A549 (cell line): ENCODE measurements at regions not wholly inside any gene's neighbourhood (a gene's known extent, or its start where the extent isn't known, plus 50 kb on each side); places are given as distances from the start of the nearest gene placed in this dataset.

Experiments used
- ATAC-seq, 2 experiments: fragments of 200-7000 bp in 1 of 2; fragments of >200 bp in 1 of 2; cut with Nextera tagmentation in 1 of 2; cut with Tn5 transposase in 1 of 2; 3 replicates each; pipeline versions ENCODE4 v1.8.0 to v1.9.1; 2018 to 2020; ENCODE audit warnings: mild to moderate bottlenecking in 1 of 2, moderate library complexity in 1 of 2
- CTCF ChIA-PET: fragments of 300-600 bp; sonication (Branson Sonifier 250); formaldehyde crosslinking; extraction: SDS; loops from one replicate; lab custom pipeline; 2021; ENCODE audit warnings: antibody characterized with exemption, inconsistent platforms; lab: Yijun Ruan, JAX
- POLR2A ChIA-PET: fragments of 350-600 bp; formaldehyde crosslinking; extraction: SDS; loops from one replicate; lab custom pipeline; 2021; ENCODE audit warnings: antibody characterized with exemption, inconsistent platforms; lab: Yijun Ruan, JAX
- DNase-seq, 2 experiments: peaks; one replicate each; pipeline versions ENCODE4 v3.0.0 to v3.0.0-alpha.2; 2011 to 2016; ENCODE audit warnings: low read depth in 1 of 2, low spot score in 1 of 2
- FAIRE-seq: peaks from 2 replicates; lab custom pipeline; 2011; peaks lifted over from hg19 to GRCh38; lab: Jason Lieb, UNC
- H3K27ac ChIP-seq, 2 experiments: fragments of >200 bp; sonication (Bioruptor Twin); formaldehyde crosslinking; 3 replicates each; pipeline ENCODE4 v1.5.1; 2016 to 2017
- H3K4me1 ChIP-seq: fragments of >200 bp; sonication (Bioruptor Twin); formaldehyde crosslinking; 3 replicates; pipeline ENCODE4 v1.6.1; 2016
- H3K4me2 ChIP-seq: fragments of >200 bp; sonication (Bioruptor Twin); formaldehyde crosslinking; 3 replicates; pipeline ENCODE4 v1.6.1; 2016
- H3K4me3 ChIP-seq: fragments of >200 bp; sonication (Bioruptor Twin); formaldehyde crosslinking; 3 replicates; pipeline ENCODE4 v1.5.1; 2016
- H3K9me3 ChIP-seq: fragments of >200 bp; sonication (Bioruptor Twin); formaldehyde crosslinking; 3 replicates; pipeline ENCODE4 v1.6.1; 2016
- CBX2 ChIP-seq: fragments of 200-600 bp; sonication (generic); IDR thresholded peaks from 2 replicates; pipeline ENCODE4 v1.6.1; 2016; ENCODE audit warnings: low read depth, mild to moderate bottlenecking, borderline replicate concordance
- EHF ChIP-seq: fragments of 250-450 bp; sonication (Bioruptor Pico); IDR thresholded peaks from 2 replicates; pipeline ENCODE4 v1.5.0; 2020; ENCODE audit warnings: mild to moderate bottlenecking
- EHMT2 ChIP-seq: fragments of 200-600 bp; sonication (generic); IDR thresholded peaks from 2 replicates; pipeline ENCODE4 v1.6.1; 2016; ENCODE audit warnings: antibody characterized with exemption, low read depth, mild to moderate bottlenecking, moderate library complexity
- EP300 ChIP-seq, 2 experiments: fragments of >200 bp; sonication (Bioruptor Twin); formaldehyde crosslinking; IDR thresholded peaks; 2 replicates in 1 of 2; 3 replicates in 1 of 2; pipeline ENCODE4 v1.6.1; 2016 to 2017
- ESRRA ChIP-seq: fragments of 150-350 bp; IDR thresholded peaks from 2 replicates; pipeline ENCODE4 v1.6.1; 2014; ENCODE audit warnings: mild to moderate bottlenecking, low read length, borderline replicate concordance
- FOXS1 ChIP-seq: fragments of 250-450 bp; sonication (Bioruptor Pico); IDR thresholded peaks from 2 replicates; pipeline ENCODE4 v1.5.0; 2020; ENCODE audit warnings: mild to moderate bottlenecking, moderate library complexity
- HEYL ChIP-seq: fragments of 250-450 bp; sonication (Bioruptor Pico); IDR thresholded peaks from 2 replicates; pipeline ENCODE4 v1.8.0; 2021; ENCODE audit warnings: mild to moderate bottlenecking, moderate library complexity
- HOXB13 ChIP-seq: fragments of 250-450 bp; sonication (Bioruptor Pico); IDR thresholded peaks from 2 replicates; pipeline ENCODE4 v1.5.0; 2020; ENCODE audit warnings: low read depth, mild to moderate bottlenecking, moderate library complexity
- KDM1A ChIP-seq: fragments of 200-600 bp; sonication (generic); IDR thresholded peaks from 2 replicates; pipeline ENCODE4 v1.6.1; 2016; ENCODE audit warnings: low read depth, mild to moderate bottlenecking
- KDM5A ChIP-seq: fragments of 200-600 bp; sonication (generic); IDR thresholded peaks from 2 replicates; pipeline ENCODE4 v1.6.1; 2016; ENCODE audit warnings: antibody characterized with exemption, mild to moderate bottlenecking
- MAFK ChIP-seq: fragments of 450-650 bp; IDR thresholded peaks from 2 replicates; pipeline ENCODE4 v1.6.1; 2014; ENCODE audit not compliant: partially characterized antibody
- MYC ChIP-seq: IDR thresholded peaks from 2 replicates; pipeline ENCODE4 v1.6.1; 2012; ENCODE audit warnings: mild to moderate bottlenecking, inconsistent platforms, low read length, improper control_type of control experiment, borderline replicate concordance
- NR3C1 ChIP-seq: fragments of >200 bp; sonication (Bioruptor Twin); formaldehyde crosslinking; IDR thresholded peaks from 3 replicates; pipeline ENCODE4 v1.6.1; 2017
- SMC3 ChIP-seq: fragments of >200 bp; sonication (Bioruptor Twin); formaldehyde crosslinking; IDR thresholded peaks from 3 replicates; pipeline ENCODE4 v1.6.1; 2018; ENCODE audit warnings: inconsistent platforms
- TFCP2L1 ChIP-seq: fragments of 250-450 bp; sonication (Bioruptor Pico); IDR thresholded peaks from 2 replicates; pipeline ENCODE4 v1.5.0; 2021; ENCODE audit warnings: mild to moderate bottlenecking
- TP53 ChIP-seq: fragments of 250-450 bp; sonication (Bioruptor Pico); IDR thresholded peaks from 2 replicates; pipeline ENCODE4 v1.5.0; 2021; ENCODE audit warnings: mild to moderate bottlenecking, moderate library complexity
- ZC3H11A ChIP-seq: fragments of 450-650 bp; IDR thresholded peaks from 2 replicates; pipeline ENCODE4 v1.6.1; 2014; ENCODE audit warnings: antibody characterized with exemption, mild to moderate bottlenecking
- ZFP36 ChIP-seq: fragments of 450-650 bp; IDR thresholded peaks from 2 replicates; pipeline ENCODE4 v1.6.1; 2014; ENCODE audit warnings: borderline replicate concordance; ENCODE audit not compliant: partially characterized antibody
- WGBS: methylation state at CpG from one replicate; pipeline ENCODE4 v1.1.6; 2017; ENCODE audit errors: missing lambda C conversion rate; 5-methylcytosine and 5-hydroxymethylcytosine counted together
- TF ChIP-seq, protein P1 (sequence below): fragments of 250-450 bp; sonication (Bioruptor Pico); IDR thresholded peaks from 2 replicates; pipeline ENCODE4 v1.5.0; 2021; ENCODE audit warnings: mild to moderate bottlenecking, moderate library complexity, borderline replicate concordance
- TF ChIP-seq, protein P2 (sequence below): fragments of >200 bp; sonication (Bioruptor Twin); formaldehyde crosslinking; IDR thresholded peaks from 2 replicates; pipeline ENCODE4 v1.6.1; 2016
- TF ChIP-seq, protein P3 (sequence below): IDR thresholded peaks from 2 replicates; pipeline ENCODE4 v1.6.1; 2012
- TF ChIP-seq, protein P4 (sequence below): fragments of 450-650 bp; IDR thresholded peaks from 2 replicates; pipeline ENCODE4 v1.6.1; 2014; ENCODE audit warnings: antibody characterized with exemption
- TF ChIP-seq, protein P5 (sequence below): fragments of 250-450 bp; sonication (Bioruptor Pico); IDR thresholded peaks from 2 replicates; pipeline ENCODE4 v1.5.0; 2020; ENCODE audit warnings: low read depth, mild to moderate bottlenecking, moderate library complexity
- TF ChIP-seq, protein P6 (sequence below): IDR thresholded peaks from 2 replicates; pipeline ENCODE4 v1.6.1; 2012; ENCODE audit warnings: low read depth, borderline replicate concordance
- TF ChIP-seq, protein P7 (sequence below): fragments of >200 bp; sonication (Bioruptor Twin); formaldehyde crosslinking; IDR thresholded peaks from 3 replicates; pipeline ENCODE4 v1.5.1; 2016
- TF ChIP-seq, protein P8 (sequence below): fragments of 150-350 bp; IDR thresholded peaks from 2 replicates; pipeline ENCODE4 v1.6.1; 2014; ENCODE audit warnings: low read depth, mild to moderate bottlenecking, low read length
- TF ChIP-seq, protein P9 (sequence below): fragments of >200 bp; sonication (Bioruptor Twin); formaldehyde crosslinking; IDR thresholded peaks from 3 replicates; pipeline ENCODE4 v1.6.1; 2016

DNA sequence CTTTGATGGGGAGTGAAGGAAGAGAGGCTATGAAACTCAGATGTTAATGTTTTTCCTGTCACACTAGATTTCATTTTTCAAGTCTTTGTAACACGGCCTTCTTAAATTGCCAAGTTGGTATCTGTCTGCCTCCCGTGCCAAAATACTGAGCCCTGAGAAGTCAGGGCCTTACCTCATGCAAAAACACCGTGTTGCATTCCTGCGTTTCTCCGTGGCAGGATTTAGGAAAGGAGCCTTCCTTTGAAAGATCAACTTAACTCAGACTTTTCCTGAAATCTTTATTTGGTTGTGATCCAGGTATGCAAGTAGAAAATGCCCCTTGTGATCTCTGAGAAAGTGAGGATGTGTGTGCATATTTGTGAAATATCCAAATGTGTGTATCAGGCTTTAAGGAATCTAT is 1291.0 kb upstream of the SLC10A2 start:
- ATAC-seq (no peak), FAIRE-seq (no peak), DNase-seq (no peak)
- no peak overlapping the region for H3K4me3 ChIP-seq
- whole genome bisulfite sequencing, result 27% methylated on average over 5 of the region's 5 CpGs
- POLR2A ChIA-PET, result no interaction called here
- no peak overlapping the region for H3K27ac ChIP-seq
- H3K4me2 ChIP-seq, result no peak overlapping the region
- H3K9me3 ChIP-seq, result no peaks in the 10 kb centered on the region
- TF ChIP-seq EHF (no peak), EP300 (IDR thresholded peaks at IDR 0.05) (no peak), ZC3H11A (no peak), MAFK (no peak), HOXB13 (CRISPR knock-in tag) (no peak), KDM1A (no peak), NR3C1 (no peak), ESRRA (no peak), FOXS1 (CRISPR knock-in tag) (no peak), TP53 (CRISPR knock-in tag) (no peak), SMC3 (no peak), CBX2 (no peak), TFCP2L1 (no peak)
- TF ChIP-seq, protein P1, sequence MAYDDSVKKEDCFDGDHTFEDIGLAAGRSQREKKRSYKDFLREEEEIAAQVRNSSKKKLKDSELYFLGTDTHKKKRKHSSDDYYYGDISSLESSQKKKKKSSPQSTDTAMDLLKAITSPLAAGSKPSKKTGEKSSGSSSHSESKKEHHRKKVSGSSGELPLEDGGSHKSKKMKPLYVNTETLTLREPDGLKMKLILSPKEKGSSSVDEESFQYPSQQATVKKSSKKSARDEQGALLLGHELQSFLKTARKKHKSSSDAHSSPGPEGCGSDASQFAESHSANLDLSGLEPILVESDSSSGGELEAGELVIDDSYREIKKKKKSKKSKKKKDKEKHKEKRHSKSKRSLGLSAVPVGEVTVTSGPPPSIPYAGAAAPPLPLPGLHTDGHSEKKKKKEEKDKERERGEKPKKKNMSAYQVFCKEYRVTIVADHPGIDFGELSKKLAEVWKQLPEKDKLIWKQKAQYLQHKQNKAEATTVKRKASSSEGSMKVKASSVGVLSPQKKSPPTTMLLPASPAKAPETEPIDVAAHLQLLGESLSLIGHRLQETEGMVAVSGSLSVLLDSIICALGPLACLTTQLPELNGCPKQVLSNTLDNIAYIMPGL (CRISPR knock-in tag), result no peak
- TF ChIP-seq, protein P2, sequence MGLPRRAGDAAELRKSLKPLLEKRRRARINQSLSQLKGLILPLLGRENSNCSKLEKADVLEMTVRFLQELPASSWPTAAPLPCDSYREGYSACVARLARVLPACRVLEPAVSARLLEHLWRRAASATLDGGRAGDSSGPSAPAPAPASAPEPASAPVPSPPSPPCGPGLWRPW, result no peak
- TF ChIP-seq, protein P3, sequence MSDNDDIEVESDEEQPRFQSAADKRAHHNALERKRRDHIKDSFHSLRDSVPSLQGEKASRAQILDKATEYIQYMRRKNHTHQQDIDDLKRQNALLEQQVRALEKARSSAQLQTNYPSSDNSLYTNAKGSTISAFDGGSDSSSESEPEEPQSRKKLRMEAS, result no peak
- TF ChIP-seq, protein P4, sequence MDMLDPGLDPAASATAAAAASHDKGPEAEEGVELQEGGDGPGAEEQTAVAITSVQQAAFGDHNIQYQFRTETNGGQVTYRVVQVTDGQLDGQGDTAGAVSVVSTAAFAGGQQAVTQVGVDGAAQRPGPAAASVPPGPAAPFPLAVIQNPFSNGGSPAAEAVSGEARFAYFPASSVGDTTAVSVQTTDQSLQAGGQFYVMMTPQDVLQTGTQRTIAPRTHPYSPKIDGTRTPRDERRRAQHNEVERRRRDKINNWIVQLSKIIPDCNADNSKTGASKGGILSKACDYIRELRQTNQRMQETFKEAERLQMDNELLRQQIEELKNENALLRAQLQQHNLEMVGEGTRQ, result no peak
- TF ChIP-seq, protein P5, sequence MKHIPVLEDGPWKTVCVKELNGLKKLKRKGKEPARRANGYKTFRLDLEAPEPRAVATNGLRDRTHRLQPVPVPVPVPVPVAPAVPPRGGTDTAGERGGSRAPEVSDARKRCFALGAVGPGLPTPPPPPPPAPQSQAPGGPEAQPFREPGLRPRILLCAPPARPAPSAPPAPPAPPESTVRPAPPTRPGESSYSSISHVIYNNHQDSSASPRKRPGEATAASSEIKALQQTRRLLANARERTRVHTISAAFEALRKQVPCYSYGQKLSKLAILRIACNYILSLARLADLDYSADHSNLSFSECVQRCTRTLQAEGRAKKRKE (CRISPR knock-in tag), result no peak
- TF ChIP-seq, protein P6, sequence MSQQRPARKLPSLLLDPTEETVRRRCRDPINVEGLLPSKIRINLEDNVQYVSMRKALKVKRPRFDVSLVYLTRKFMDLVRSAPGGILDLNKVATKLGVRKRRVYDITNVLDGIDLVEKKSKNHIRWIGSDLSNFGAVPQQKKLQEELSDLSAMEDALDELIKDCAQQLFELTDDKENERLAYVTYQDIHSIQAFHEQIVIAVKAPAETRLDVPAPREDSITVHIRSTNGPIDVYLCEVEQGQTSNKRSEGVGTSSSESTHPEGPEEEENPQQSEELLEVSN, result no peak
- no peaks in the 10 kb centered on the region for H3K4me1 ChIP-seq
- CTCF ChIA-PET, result no interaction called here

DNA sequence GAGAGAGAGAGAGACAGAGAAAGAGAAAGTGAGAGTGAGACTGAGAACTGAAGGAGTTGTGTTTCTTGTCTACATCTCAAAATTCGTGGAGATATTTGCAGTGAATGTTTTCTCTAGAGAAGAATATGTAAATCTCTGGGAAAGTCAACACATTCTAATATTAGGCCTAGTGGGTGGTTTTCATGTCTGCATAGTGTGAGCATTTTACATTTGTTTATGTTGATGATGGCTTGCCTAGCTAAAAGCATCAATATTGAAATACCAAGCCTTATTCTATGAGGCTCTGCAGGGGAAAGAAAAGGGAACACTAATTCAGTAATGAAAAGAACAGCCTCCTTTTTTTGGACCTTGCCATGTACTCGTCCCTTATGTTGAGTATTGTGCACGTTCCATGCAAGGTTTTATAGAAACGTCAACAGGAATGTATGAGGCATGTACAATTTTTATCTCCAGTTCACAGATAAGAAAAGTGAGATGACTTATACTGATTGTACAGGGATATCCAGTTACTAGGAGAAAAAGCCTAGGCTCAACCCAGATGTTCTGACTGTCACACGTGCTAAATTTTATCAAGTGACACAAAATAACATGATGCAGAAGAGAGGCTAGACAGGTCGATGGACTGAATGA is 1288.9 kb upstream of the SLC10A2 start:
- DNase-seq (no peak), FAIRE-seq (no peak), ATAC-seq (no peak)
- ChIA-PET CTCF (no interaction called here), POLR2A (no interaction called here)
- Histone ChIP-seq H3K4me1 (no peaks in the 10 kb centered on the region), H3K27ac (no peak overlapping the region), H3K9me3 (no peaks in the 10 kb centered on the region), H3K4me2 (no peak overlapping the region), H3K4me3 (no peak overlapping the region)
- WGBS, result 15% methylated on average over 6 of the region's 6 CpGs
- TF ChIP-seq, protein P7, sequence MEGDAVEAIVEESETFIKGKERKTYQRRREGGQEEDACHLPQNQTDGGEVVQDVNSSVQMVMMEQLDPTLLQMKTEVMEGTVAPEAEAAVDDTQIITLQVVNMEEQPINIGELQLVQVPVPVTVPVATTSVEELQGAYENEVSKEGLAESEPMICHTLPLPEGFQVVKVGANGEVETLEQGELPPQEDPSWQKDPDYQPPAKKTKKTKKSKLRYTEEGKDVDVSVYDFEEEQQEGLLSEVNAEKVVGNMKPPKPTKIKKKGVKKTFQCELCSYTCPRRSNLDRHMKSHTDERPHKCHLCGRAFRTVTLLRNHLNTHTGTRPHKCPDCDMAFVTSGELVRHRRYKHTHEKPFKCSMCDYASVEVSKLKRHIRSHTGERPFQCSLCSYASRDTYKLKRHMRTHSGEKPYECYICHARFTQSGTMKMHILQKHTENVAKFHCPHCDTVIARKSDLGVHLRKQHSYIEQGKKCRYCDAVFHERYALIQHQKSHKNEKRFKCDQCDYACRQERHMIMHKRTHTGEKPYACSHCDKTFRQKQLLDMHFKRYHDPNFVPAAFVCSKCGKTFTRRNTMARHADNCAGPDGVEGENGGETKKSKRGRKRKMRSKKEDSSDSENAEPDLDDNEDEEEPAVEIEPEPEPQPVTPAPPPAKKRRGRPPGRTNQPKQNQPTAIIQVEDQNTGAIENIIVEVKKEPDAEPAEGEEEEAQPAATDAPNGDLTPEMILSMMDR, result no peak
- TF ChIP-seq, protein P4, result no peak
- TF ChIP-seq SMC3, result no peak
- TF ChIP-seq, protein P8, sequence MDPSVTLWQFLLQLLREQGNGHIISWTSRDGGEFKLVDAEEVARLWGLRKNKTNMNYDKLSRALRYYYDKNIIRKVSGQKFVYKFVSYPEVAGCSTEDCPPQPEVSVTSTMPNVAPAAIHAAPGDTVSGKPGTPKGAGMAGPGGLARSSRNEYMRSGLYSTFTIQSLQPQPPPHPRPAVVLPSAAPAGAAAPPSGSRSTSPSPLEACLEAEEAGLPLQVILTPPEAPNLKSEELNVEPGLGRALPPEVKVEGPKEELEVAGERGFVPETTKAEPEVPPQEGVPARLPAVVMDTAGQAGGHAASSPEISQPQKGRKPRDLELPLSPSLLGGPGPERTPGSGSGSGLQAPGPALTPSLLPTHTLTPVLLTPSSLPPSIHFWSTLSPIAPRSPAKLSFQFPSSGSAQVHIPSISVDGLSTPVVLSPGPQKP, result no peak
- TF ChIP-seq KDM5A, result no peak
- TF ChIP-seq EHMT2, result no peak
- TF ChIP-seq ZC3H11A, result no peak
- no peak for TF ChIP-seq KDM1A
- TF ChIP-seq, protein P3, result no peak
- TF ChIP-seq MYC, result no peak
- no peak for TF ChIP-seq HEYL
- TF ChIP-seq ZFP36, result no peak
- TF ChIP-seq, protein P9, sequence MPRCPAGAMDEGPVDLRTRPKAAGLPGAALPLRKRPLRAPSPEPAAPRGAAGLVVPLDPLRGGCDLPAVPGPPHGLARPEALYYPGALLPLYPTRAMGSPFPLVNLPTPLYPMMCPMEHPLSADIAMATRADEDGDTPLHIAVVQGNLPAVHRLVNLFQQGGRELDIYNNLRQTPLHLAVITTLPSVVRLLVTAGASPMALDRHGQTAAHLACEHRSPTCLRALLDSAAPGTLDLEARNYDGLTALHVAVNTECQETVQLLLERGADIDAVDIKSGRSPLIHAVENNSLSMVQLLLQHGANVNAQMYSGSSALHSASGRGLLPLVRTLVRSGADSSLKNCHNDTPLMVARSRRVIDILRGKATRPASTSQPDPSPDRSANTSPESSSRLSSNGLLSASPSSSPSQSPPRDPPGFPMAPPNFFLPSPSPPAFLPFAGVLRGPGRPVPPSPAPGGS, result no peak
